ENCODE measurements at regions not wholly inside any gene's neighbourhood (a gene's known extent, or its start where the extent isn't known, plus 50 kb on each side); places are given as distances from the start of the nearest gene placed in this dataset.

DNA sequence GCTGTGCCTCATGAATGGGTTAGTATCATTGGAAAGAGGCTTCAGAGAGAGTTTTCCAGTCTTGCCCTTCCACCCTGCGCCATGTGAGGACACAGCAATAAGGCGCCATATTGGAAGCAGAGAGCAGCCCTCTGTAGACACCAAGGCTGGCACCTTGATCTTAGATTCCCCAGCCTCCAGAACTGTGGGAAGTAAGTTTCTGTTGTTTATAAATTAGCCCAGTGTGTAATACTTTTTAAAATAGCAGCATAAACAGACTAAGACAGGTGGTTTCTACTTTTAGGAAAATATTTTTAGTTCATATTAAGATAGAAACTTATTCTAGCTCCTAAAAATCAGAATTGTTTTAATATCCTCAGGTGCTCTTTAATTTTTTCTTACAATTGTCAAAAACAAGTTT lies 117.9 kb downstream of the TM9SF2 start:
- TF ChIP-seq, protein P1, sequence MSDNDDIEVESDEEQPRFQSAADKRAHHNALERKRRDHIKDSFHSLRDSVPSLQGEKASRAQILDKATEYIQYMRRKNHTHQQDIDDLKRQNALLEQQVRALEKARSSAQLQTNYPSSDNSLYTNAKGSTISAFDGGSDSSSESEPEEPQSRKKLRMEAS (CRISPR knock-in tag; IDR thresholded peaks at IDR 0.05) = no peak
- TF ChIP-seq, protein P2, sequence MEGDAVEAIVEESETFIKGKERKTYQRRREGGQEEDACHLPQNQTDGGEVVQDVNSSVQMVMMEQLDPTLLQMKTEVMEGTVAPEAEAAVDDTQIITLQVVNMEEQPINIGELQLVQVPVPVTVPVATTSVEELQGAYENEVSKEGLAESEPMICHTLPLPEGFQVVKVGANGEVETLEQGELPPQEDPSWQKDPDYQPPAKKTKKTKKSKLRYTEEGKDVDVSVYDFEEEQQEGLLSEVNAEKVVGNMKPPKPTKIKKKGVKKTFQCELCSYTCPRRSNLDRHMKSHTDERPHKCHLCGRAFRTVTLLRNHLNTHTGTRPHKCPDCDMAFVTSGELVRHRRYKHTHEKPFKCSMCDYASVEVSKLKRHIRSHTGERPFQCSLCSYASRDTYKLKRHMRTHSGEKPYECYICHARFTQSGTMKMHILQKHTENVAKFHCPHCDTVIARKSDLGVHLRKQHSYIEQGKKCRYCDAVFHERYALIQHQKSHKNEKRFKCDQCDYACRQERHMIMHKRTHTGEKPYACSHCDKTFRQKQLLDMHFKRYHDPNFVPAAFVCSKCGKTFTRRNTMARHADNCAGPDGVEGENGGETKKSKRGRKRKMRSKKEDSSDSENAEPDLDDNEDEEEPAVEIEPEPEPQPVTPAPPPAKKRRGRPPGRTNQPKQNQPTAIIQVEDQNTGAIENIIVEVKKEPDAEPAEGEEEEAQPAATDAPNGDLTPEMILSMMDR (IDR thresholded peaks at IDR 0.05) = no peak
- no peak for TF ChIP-seq CREB1 (CRISPR knock-in tag; IDR thresholded peaks at IDR 0.05)
- TF ChIP-seq, protein P3, sequence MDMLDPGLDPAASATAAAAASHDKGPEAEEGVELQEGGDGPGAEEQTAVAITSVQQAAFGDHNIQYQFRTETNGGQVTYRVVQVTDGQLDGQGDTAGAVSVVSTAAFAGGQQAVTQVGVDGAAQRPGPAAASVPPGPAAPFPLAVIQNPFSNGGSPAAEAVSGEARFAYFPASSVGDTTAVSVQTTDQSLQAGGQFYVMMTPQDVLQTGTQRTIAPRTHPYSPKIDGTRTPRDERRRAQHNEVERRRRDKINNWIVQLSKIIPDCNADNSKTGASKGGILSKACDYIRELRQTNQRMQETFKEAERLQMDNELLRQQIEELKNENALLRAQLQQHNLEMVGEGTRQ (CRISPR knock-in tag; IDR thresholded peaks at IDR 0.05) = no peak
- TF ChIP-seq, protein P4, sequence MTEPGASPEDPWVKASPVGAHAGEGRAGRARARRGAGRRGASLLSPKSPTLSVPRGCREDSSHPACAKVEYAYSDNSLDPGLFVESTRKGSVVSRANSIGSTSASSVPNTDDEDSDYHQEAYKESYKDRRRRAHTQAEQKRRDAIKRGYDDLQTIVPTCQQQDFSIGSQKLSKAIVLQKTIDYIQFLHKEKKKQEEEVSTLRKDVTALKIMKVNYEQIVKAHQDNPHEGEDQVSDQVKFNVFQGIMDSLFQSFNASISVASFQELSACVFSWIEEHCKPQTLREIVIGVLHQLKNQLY (CRISPR knock-in tag; IDR thresholded peaks at IDR 0.05) = no peak
- TF ChIP-seq, protein P5, sequence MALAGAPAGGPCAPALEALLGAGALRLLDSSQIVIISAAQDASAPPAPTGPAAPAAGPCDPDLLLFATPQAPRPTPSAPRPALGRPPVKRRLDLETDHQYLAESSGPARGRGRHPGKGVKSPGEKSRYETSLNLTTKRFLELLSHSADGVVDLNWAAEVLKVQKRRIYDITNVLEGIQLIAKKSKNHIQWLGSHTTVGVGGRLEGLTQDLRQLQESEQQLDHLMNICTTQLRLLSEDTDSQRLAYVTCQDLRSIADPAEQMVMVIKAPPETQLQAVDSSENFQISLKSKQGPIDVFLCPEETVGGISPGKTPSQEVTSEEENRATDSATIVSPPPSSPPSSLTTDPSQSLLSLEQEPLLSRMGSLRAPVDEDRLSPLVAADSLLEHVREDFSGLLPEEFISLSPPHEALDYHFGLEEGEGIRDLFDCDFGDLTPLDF (CRISPR knock-in tag; IDR thresholded peaks at IDR 0.05) = no peak
- no peak for TF ChIP-seq SMAD3 (CRISPR knock-in tag; IDR thresholded peaks at IDR 0.05; ENCODE audit: borderline replicate concordance)
- TF ChIP-seq, protein P6, sequence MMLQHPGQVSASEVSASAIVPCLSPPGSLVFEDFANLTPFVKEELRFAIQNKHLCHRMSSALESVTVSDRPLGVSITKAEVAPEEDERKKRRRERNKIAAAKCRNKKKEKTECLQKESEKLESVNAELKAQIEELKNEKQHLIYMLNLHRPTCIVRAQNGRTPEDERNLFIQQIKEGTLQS (CRISPR knock-in tag; conservative IDR thresholded peaks at IDR 0.05) = no peak
- TF ChIP-seq RELA (CRISPR knock-in tag; IDR thresholded peaks at IDR 0.05; ENCODE audit: borderline replicate concordance) = no peak
- no peak for TF ChIP-seq JUN (CRISPR knock-in tag; IDR thresholded peaks at IDR 0.05)
- no peak for TF ChIP-seq NFYB (CRISPR knock-in tag; conservative IDR thresholded peaks at IDR 0.05; ENCODE audit: low read depth)
- TF ChIP-seq KAT7 (CRISPR knock-in tag; IDR thresholded peaks at IDR 0.05; ENCODE audit: borderline replicate concordance) = no peak
- TF ChIP-seq, protein P7, sequence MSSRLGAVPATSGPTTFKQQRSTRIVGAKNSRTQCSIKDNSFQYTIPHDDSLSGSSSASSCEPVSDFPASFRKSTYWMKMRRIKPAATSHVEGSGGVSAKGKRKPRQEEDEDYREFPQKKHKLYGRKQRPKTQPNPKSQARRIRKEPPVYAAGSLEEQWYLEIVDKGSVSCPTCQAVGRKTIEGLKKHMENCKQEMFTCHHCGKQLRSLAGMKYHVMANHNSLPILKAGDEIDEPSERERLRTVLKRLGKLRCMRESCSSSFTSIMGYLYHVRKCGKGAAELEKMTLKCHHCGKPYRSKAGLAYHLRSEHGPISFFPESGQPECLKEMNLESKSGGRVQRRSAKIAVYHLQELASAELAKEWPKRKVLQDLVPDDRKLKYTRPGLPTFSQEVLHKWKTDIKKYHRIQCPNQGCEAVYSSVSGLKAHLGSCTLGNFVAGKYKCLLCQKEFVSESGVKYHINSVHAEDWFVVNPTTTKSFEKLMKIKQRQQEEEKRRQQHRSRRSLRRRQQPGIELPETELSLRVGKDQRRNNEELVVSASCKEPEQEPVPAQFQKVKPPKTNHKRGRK (CRISPR knock-in tag; IDR thresholded peaks at IDR 0.05; ENCODE audit: borderline replicate concordance) = no peak
- TF ChIP-seq, protein P8, sequence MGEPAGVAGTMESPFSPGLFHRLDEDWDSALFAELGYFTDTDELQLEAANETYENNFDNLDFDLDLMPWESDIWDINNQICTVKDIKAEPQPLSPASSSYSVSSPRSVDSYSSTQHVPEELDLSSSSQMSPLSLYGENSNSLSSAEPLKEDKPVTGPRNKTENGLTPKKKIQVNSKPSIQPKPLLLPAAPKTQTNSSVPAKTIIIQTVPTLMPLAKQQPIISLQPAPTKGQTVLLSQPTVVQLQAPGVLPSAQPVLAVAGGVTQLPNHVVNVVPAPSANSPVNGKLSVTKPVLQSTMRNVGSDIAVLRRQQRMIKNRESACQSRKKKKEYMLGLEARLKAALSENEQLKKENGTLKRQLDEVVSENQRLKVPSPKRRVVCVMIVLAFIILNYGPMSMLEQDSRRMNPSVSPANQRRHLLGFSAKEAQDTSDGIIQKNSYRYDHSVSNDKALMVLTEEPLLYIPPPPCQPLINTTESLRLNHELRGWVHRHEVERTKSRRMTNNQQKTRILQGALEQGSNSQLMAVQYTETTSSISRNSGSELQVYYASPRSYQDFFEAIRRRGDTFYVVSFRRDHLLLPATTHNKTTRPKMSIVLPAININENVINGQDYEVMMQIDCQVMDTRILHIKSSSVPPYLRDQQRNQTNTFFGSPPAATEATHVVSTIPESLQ (CRISPR knock-in tag; IDR thresholded peaks at IDR 0.05) = no peak
